ENCODE measurements at regions not wholly inside any gene's neighbourhood (a gene's known extent, or its start where the extent isn't known, plus 50 kb on each side); places are given as distances from the start of the nearest gene placed in this dataset.

GRCh38 chr5:88607492-88607891, 275.5 kb downstream of the MEF2C start:
- no peaks in the 10 kb centered on the region for H3K4me1 ChIP-seq
- H3K27me3 ChIP-seq: no peaks in the 10 kb centered on the region
- DNase-seq (ENCODE audit: low spot score in 2 of 2): no peak
- peaks cover 0 to 2% (median 0%) of the 10 kb centered on the region in 4 donors for H3K9me3 ChIP-seq
- H3K4me3 ChIP-seq: no peak overlapping the region
- TF ChIP-seq CTCF (IDR thresholded peaks at IDR 0.05) (no peak), POLR2A (IDR thresholded peaks at IDR 0.05) (no peak), EP300 (IDR thresholded peaks at IDR 0.05) (no peak)
- H3K27ac ChIP-seq: no peak overlapping the region
- H3K36me3 ChIP-seq: no peaks in the 10 kb centered on the region
- WGBS, 2 donors: 69 to 79% methylated on average over 1 of the region's 1 CpG

- no peak for TF ChIP-seq CTCF (IDR thresholded peaks at IDR 0.05)
- no peak for TF ChIP-seq POLR2A (IDR thresholded peaks at IDR 0.05)
- TF ChIP-seq EP300 (IDR thresholded peaks at IDR 0.05): no peak
- H3K27me3 ChIP-seq: no peaks in the 10 kb centered on the region
- no peak for DNase-seq (ENCODE audit: low spot score in 2 of 2)
- no peak overlapping the region for H3K4me3 ChIP-seq
- no peaks in the 10 kb centered on the region for H3K36me3 ChIP-seq
- H3K4me1 ChIP-seq: no peaks in the 10 kb centered on the region
- H3K27ac ChIP-seq: no peak overlapping the region
- H3K9me3 ChIP-seq: peaks cover 0 to 8% (median 0%) of the 10 kb centered on the region in 4 donors
- WGBS, 2 donors: 89 to 92% methylated on average over 5 of the region's 5 CpGs
These were observed 276.4 kb downstream of the MEF2C start for GRCh38 chr5:88606626-88607025.

- Histone ChIP-seq H3K36me3 (no peaks in the 10 kb centered on the region), H3K4me3 (no peak overlapping the region), H3K4me1 (no peaks in the 10 kb centered on the region), H3K27ac (no peak overlapping the region), H3K9me3 (peaks cover 0 to 13% (median 0%) of the 10 kb centered on the region in 4 donors), H3K27me3 (no peaks in the 10 kb centered on the region)
- 86 to 89% methylated on average over 1 of the region's 1 CpG for WGBS, 2 donors
- DNase-seq (ENCODE audit: low spot score in 2 of 2): no peak
- TF ChIP-seq POLR2A (IDR thresholded peaks at IDR 0.05) (no peak), CTCF (IDR thresholded peaks at IDR 0.05) (no peak), EP300 (IDR thresholded peaks at IDR 0.05) (no peak)
These were observed 276.8 kb downstream of the MEF2C start for GRCh38 chr5:88606173-88606572.

- H3K36me3 ChIP-seq: no peaks in the 10 kb centered on the region
- H3K9me3 ChIP-seq: peaks cover 0 to 23% (median 0%) of the 10 kb centered on the region in 4 donors
- no peaks in the 10 kb centered on the region for H3K4me1 ChIP-seq
- no peaks in the 10 kb centered on the region for H3K27me3 ChIP-seq
- WGBS, 2 donors: 88 to 92% methylated on average over 22 of the region's 22 CpGs
- H3K27ac ChIP-seq: no peak overlapping the region
- DNase-seq (ENCODE audit: low spot score in 2 of 2): no peak
- no peak overlapping the region for H3K4me3 ChIP-seq
- TF ChIP-seq POLR2A (IDR thresholded peaks at IDR 0.05) (no peak), CTCF (IDR thresholded peaks at IDR 0.05) (peak in 1 of 5 experiments; percentile 11), EP300 (IDR thresholded peaks at IDR 0.05) (no peak)
These were observed 280.4 kb downstream of the MEF2C start for GRCh38 chr5:88602584-88602983.

GRCh38 chr5:88594441-88594840, 288.5 kb downstream of the MEF2C start:
- Histone ChIP-seq H3K27ac (no peak overlapping the region), H3K4me3 (no peak overlapping the region), H3K4me1 (no peaks in the 10 kb centered on the region), H3K9me3 (no peaks in the 10 kb centered on the region), H3K36me3 (no peaks in the 10 kb centered on the region), H3K27me3 (no peaks in the 10 kb centered on the region)
- DNase-seq (ENCODE audit: low spot score in 2 of 2): no peak
- 77 to 91% methylated on average over 1 of the region's 1 CpG for WGBS, 2 donors
- TF ChIP-seq EP300 (IDR thresholded peaks at IDR 0.05) (no peak), CTCF (IDR thresholded peaks at IDR 0.05) (no peak), POLR2A (IDR thresholded peaks at IDR 0.05) (no peak)
